Astrocyte (in vitro differentiated cells and primary cell): ENCODE measurements at regions not wholly inside any gene's neighbourhood (a gene's known extent, or its start where the extent isn't known, plus 50 kb on each side); places are given as distances from the start of the nearest gene placed in this dataset.

Source experiments
- CTCF ChIP-seq: IDR thresholded peaks from 2 replicates; pipeline ENCODE4 v1.5.1; 2011; ENCODE audit warnings: low read depth, mild to moderate bottlenecking, inconsistent platforms, low read length, moderate library complexity; ENCODE audit not compliant: insufficient read depth
- EZH2 ChIP-seq: IDR thresholded peaks from 2 replicates; pipeline ENCODE4 v1.6.1; 2012; ENCODE audit warnings: mild to moderate bottlenecking, low read length, inconsistent platforms; ENCODE audit not compliant: insufficient read depth

GRCh38 chr12:20175704-20176388 is 192.5 kb upstream of the PDE3A start:
- TF ChIP-seq CTCF (no peak), EZH2 (no peak)
